ENCODE measurements at regions not wholly inside any gene's neighbourhood (a gene's known extent, or its start where the extent isn't known, plus 50 kb on each side); places are given as distances from the start of the nearest gene placed in this dataset.

GRCh38 chr2:217294211-217294610 lies 434.3 kb upstream of the TNP1 start:
- BruUV-seq (replicated peaks): no TSS peak
- Histone ChIP-seq H3K9me2 (ENCODE audit: insufficient read depth, low read length) (no peaks in the 10 kb centered on the region), H3K27ac (ENCODE audit: low read depth, low read length, poor library complexity, severe bottlenecking) (no peak overlapping the region), H3K4me2 (ENCODE audit: low read length) (no peak overlapping the region), H4K20me1 (ENCODE audit: insufficient read depth, low read length) (no peaks in the 10 kb centered on the region), H3K79me2 (ENCODE audit: insufficient read depth, low read depth, low read length) (no peaks in the 10 kb centered on the region), H3K9me3 (ENCODE audit: low read length) (no peaks in the 10 kb centered on the region), H3K36me3 (ENCODE audit: insufficient read depth, low read length) (no peaks in the 10 kb centered on the region), H3K4me1 (ENCODE audit: insufficient read depth, low read length, poor library complexity, severe bottlenecking) (no peaks in the 10 kb centered on the region), H2AFZ (ENCODE audit: low read length) (no peak overlapping the region), H3K4me3 (ENCODE audit: low read depth, low read length, poor library complexity, severe bottlenecking) (no peak overlapping the region)
- ChIA-PET POLR2A (interaction anchor here (0.6 to 1.1 kb wide), 3 partner anchors 8 to 121 kb away, joined by 3 to 6 read pairs (median 3); no protein-coding TSS in a partner anchor), CTCF (ENCODE audit: unreplicated experiment) (no interaction called here)
- DNase-seq (ENCODE audit: low spot score): no peak
- TF ChIP-seq EZH2phosphoT487 (IDR thresholded peaks at IDR 0.05; ENCODE audit: borderline replicate concordance, low read depth, low read length): no peak
- TF ChIP-seq, protein P1, sequence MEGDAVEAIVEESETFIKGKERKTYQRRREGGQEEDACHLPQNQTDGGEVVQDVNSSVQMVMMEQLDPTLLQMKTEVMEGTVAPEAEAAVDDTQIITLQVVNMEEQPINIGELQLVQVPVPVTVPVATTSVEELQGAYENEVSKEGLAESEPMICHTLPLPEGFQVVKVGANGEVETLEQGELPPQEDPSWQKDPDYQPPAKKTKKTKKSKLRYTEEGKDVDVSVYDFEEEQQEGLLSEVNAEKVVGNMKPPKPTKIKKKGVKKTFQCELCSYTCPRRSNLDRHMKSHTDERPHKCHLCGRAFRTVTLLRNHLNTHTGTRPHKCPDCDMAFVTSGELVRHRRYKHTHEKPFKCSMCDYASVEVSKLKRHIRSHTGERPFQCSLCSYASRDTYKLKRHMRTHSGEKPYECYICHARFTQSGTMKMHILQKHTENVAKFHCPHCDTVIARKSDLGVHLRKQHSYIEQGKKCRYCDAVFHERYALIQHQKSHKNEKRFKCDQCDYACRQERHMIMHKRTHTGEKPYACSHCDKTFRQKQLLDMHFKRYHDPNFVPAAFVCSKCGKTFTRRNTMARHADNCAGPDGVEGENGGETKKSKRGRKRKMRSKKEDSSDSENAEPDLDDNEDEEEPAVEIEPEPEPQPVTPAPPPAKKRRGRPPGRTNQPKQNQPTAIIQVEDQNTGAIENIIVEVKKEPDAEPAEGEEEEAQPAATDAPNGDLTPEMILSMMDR (conservative IDR thresholded peaks at IDR 0.05; ENCODE audit: low read length): no peak
- intact Hi-C loops (cut with micrococcal nuclease; ENCODE audit: unreplicated experiment): no loop called here

GRCh38 chr2:217293607-217294006 lies 433.7 kb upstream of the TNP1 start:
- Histone ChIP-seq H3K4me3 (ENCODE audit: low read depth, low read length, poor library complexity, severe bottlenecking) (no peak overlapping the region), H2AFZ (ENCODE audit: low read length) (no peak overlapping the region), H3K4me1 (ENCODE audit: insufficient read depth, low read length, poor library complexity, severe bottlenecking) (no peaks in the 10 kb centered on the region), H3K4me2 (ENCODE audit: low read length) (no peak overlapping the region), H3K36me3 (ENCODE audit: insufficient read depth, low read length) (no peaks in the 10 kb centered on the region), H4K20me1 (ENCODE audit: insufficient read depth, low read length) (no peaks in the 10 kb centered on the region), H3K27ac (ENCODE audit: low read depth, low read length, poor library complexity, severe bottlenecking) (no peak overlapping the region), H3K9me3 (ENCODE audit: low read length) (no peaks in the 10 kb centered on the region), H3K9me2 (ENCODE audit: insufficient read depth, low read length) (no peaks in the 10 kb centered on the region), H3K79me2 (ENCODE audit: insufficient read depth, low read depth, low read length) (no peaks in the 10 kb centered on the region)
- ChIA-PET POLR2A (interaction anchor here (0.9 to 1.1 kb wide), 2 partner anchors 11 to 121 kb away, joined by 3 to 6 read pairs; no protein-coding TSS in a partner anchor), CTCF (ENCODE audit: unreplicated experiment) (no interaction called here)
- DNase-seq (ENCODE audit: low spot score): no peak
- no TSS peak for BruUV-seq (replicated peaks)
- TF ChIP-seq EZH2phosphoT487 (IDR thresholded peaks at IDR 0.05; ENCODE audit: borderline replicate concordance, low read depth, low read length): no peak
- TF ChIP-seq, protein P1 (conservative IDR thresholded peaks at IDR 0.05; ENCODE audit: low read length): no peak
- intact Hi-C loops (cut with micrococcal nuclease; ENCODE audit: unreplicated experiment): no loop called here

GRCh38 chr2:217293046-217293445 lies 433.2 kb upstream of the TNP1 start:
- Histone ChIP-seq H3K36me3 (ENCODE audit: insufficient read depth, low read length) (no peaks in the 10 kb centered on the region), H2AFZ (ENCODE audit: low read length) (no peak overlapping the region), H3K9me2 (ENCODE audit: insufficient read depth, low read length) (no peaks in the 10 kb centered on the region), H3K4me3 (ENCODE audit: low read depth, low read length, poor library complexity, severe bottlenecking) (no peak overlapping the region), H3K4me2 (ENCODE audit: low read length) (no peak overlapping the region), H4K20me1 (ENCODE audit: insufficient read depth, low read length) (no peaks in the 10 kb centered on the region), H3K9me3 (ENCODE audit: low read length) (no peaks in the 10 kb centered on the region), H3K27ac (ENCODE audit: low read depth, low read length, poor library complexity, severe bottlenecking) (no peak overlapping the region), H3K4me1 (ENCODE audit: insufficient read depth, low read length, poor library complexity, severe bottlenecking) (no peaks in the 10 kb centered on the region), H3K79me2 (ENCODE audit: insufficient read depth, low read depth, low read length) (no peaks in the 10 kb centered on the region)
- no peak for TF ChIP-seq EZH2phosphoT487 (IDR thresholded peaks at IDR 0.05; ENCODE audit: borderline replicate concordance, low read depth, low read length)
- TF ChIP-seq, protein P1 (conservative IDR thresholded peaks at IDR 0.05; ENCODE audit: low read length): no peak
- intact Hi-C loops (cut with micrococcal nuclease; ENCODE audit: unreplicated experiment): no loop called here
- ChIA-PET POLR2A (no interaction called here), CTCF (ENCODE audit: unreplicated experiment) (no interaction called here)
- DNase-seq (ENCODE audit: low spot score): no peak
- BruUV-seq (replicated peaks): no TSS peak
